ENCODE measurements at regions not wholly inside any gene's neighbourhood (a gene's known extent, or its start where the extent isn't known, plus 50 kb on each side); places are given as distances from the start of the nearest gene placed in this dataset.

DNA sequence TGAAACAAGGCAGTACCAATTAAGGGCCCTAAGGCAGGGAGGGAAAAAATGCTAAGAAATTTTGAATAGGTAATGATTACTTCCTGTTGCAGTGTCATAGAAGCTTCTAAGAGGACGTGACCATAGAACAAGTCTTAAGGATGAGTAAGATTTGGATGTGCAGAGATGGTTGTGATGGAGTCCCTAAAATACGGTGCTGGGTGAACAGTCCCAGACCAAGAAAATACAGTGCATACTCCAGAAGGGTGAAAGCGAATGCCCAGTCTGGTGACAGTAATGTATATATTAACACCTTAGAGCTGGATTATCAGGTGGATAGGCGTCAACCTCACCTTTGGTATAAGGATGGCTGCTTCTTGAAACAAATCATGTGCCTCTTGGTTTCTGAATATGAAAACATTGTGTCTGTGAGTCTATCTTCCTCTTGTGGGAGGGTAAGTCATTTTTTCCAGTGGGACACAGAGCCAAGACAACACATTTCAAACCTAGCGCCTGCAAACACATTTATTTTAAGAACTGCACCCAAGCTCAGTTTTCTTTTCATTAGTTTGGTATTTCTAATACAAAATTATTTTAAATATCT lies 101.2 kb upstream of the TP63 start:
- TF ChIP-seq, protein P1, sequence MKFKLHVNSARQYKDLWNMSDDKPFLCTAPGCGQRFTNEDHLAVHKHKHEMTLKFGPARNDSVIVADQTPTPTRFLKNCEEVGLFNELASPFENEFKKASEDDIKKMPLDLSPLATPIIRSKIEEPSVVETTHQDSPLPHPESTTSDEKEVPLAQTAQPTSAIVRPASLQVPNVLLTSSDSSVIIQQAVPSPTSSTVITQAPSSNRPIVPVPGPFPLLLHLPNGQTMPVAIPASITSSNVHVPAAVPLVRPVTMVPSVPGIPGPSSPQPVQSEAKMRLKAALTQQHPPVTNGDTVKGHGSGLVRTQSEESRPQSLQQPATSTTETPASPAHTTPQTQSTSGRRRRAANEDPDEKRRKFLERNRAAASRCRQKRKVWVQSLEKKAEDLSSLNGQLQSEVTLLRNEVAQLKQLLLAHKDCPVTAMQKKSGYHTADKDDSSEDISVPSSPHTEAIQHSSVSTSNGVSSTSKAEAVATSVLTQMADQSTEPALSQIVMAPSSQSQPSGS (CRISPR knock-in tag; IDR thresholded peaks at IDR 0.05) = no peak
- TF ChIP-seq SMAD1 (IDR thresholded peaks at IDR 0.05; ENCODE audit: low read depth, low read length, partially characterized antibody) = no peak
- TF ChIP-seq TAF7 (tag; IDR thresholded peaks at IDR 0.05) = no peak
- no peak for TF ChIP-seq BHLHE40 (IDR thresholded peaks at IDR 0.05; ENCODE audit: low read length)
- TF ChIP-seq, protein P2, sequence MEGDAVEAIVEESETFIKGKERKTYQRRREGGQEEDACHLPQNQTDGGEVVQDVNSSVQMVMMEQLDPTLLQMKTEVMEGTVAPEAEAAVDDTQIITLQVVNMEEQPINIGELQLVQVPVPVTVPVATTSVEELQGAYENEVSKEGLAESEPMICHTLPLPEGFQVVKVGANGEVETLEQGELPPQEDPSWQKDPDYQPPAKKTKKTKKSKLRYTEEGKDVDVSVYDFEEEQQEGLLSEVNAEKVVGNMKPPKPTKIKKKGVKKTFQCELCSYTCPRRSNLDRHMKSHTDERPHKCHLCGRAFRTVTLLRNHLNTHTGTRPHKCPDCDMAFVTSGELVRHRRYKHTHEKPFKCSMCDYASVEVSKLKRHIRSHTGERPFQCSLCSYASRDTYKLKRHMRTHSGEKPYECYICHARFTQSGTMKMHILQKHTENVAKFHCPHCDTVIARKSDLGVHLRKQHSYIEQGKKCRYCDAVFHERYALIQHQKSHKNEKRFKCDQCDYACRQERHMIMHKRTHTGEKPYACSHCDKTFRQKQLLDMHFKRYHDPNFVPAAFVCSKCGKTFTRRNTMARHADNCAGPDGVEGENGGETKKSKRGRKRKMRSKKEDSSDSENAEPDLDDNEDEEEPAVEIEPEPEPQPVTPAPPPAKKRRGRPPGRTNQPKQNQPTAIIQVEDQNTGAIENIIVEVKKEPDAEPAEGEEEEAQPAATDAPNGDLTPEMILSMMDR (IDR thresholded peaks at IDR 0.05 in 2 of 3, conservative IDR thresholded peaks at IDR 0.05 in 1 of 3; ENCODE audit: insufficient read depth in 2 of 3, low read depth in 1 of 3, low read length in 3 of 3) = no peak
- TF ChIP-seq RBM34 (IDR thresholded peaks at IDR 0.05; ENCODE audit: borderline replicate concordance, insufficient read depth, low read length) = no peak
- TF ChIP-seq, protein P3, sequence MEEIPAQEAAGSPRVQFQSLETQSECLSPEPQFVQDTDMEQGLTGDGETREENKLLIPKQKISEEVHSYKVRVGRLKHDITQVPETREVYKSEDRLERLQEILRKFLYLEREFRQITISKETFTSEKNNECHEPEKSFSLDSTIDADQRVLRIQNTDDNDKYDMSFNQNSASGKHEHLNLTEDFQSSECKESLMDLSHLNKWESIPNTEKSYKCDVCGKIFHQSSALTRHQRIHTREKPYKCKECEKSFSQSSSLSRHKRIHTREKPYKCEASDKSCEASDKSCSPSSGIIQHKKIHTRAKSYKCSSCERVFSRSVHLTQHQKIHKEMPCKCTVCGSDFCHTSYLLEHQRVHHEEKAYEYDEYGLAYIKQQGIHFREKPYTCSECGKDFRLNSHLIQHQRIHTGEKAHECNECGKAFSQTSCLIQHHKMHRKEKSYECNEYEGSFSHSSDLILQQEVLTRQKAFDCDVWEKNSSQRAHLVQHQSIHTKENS (CRISPR knock-in tag; IDR thresholded peaks at IDR 0.05) = no peak

Measured in K562 (cell line).